Omental fat pad (tissue), 3 donors: ENCODE measurements at regions not wholly inside any gene's neighbourhood (a gene's known extent, or its start where the extent isn't known, plus 50 kb on each side); places are given as distances from the start of the nearest gene placed in this dataset.
"Not testable (repeated sequence)": the region's sequence is repeated elsewhere in the genome, so short reads cannot be mapped to it uniquely, and the experiment has no call there.

Experiments used
- ATAC-seq: fragments of 150-250 bp; one replicate; pipeline ENCODE4 v1.9.1; 2016; ENCODE audit warnings: mild to moderate bottlenecking, moderate library complexity; ENCODE audit not compliant: low FRiP score
- DNase-seq: peaks from one replicate; pipeline ENCODE4 v3.0.0-alpha.2; 2019; ENCODE audit warnings: low spot score
- CTCF ChIP-seq, 3 donors: fragments of 450-650 bp; IDR thresholded peaks; one replicate each; pipeline ENCODE4 v1.5.1; 2016 to 2017; ENCODE audit warnings: antibody characterized with exemption in 3 of 3, mild to moderate bottlenecking in 3 of 3, moderate library complexity in 2 of 3

GRCh38 chr9:11702548-11702947 is 990.6 kb upstream of the TYRP1 start:
- no peak for ATAC-seq
- no peak for TF ChIP-seq CTCF (IDR thresholded peaks at IDR 0.05)
- DNase-seq = no peak

GRCh38 chr9:11704198-11704597 is 989.0 kb upstream of the TYRP1 start:
- DNase-seq, ATAC-seq: not testable (repeated sequence)

- DNase-seq = no peak
- ATAC-seq = no peak
- no peak for TF ChIP-seq CTCF (IDR thresholded peaks at IDR 0.05)
These were observed 984.3 kb upstream of the TYRP1 start for GRCh38 chr9:11708899-11709298.

GRCh38 chr9:11709567-11709966 is 983.6 kb upstream of the TYRP1 start:
- DNase-seq (no peak), ATAC-seq (no peak)
- no peak for TF ChIP-seq CTCF (IDR thresholded peaks at IDR 0.05)

GRCh38 chr9:11713077-11713476 is 980.1 kb upstream of the TYRP1 start:
- DNase-seq = no peak
- no peak for ATAC-seq
- TF ChIP-seq CTCF (IDR thresholded peaks at IDR 0.05) = no peak

GRCh38 chr9:11722957-11723356 is 970.2 kb upstream of the TYRP1 start:
- TF ChIP-seq CTCF (IDR thresholded peaks at IDR 0.05) = no peak
- DNase-seq (no peak), ATAC-seq (no peak)

- no peak for ATAC-seq
- no peak for DNase-seq
- no peak for TF ChIP-seq CTCF (IDR thresholded peaks at IDR 0.05)
These were observed 966.5 kb upstream of the TYRP1 start for GRCh38 chr9:11726659-11727058.

- DNase-seq (no peak), ATAC-seq (no peak)
- TF ChIP-seq CTCF (IDR thresholded peaks at IDR 0.05) = no peak
These were observed 957.8 kb upstream of the TYRP1 start for GRCh38 chr9:11735391-11735790.
